ENCODE measurements at regions not wholly inside any gene's neighbourhood (a gene's known extent, or its start where the extent isn't known, plus 50 kb on each side); places are given as distances from the start of the nearest gene placed in this dataset.

DNA sequence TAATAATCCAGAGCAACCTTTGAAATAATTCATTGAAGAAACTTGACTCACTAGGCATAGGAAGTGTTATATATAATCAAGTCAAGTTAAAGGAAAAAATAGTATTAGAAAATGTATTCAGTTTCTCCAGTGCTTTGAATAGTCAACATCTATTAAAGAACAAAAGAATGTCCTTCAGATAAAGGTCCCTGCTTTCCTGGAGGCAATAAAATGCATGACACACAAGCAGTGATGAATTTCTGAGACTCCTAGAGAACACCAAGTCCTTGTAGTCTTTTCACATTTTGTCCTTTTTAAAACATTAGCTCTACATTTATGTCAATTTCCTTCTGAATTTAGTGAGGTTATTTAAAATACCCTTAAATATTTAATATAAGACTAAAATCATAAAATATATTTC is 695.5 kb downstream of the EPHA3 start:
- TF ChIP-seq, protein P1, sequence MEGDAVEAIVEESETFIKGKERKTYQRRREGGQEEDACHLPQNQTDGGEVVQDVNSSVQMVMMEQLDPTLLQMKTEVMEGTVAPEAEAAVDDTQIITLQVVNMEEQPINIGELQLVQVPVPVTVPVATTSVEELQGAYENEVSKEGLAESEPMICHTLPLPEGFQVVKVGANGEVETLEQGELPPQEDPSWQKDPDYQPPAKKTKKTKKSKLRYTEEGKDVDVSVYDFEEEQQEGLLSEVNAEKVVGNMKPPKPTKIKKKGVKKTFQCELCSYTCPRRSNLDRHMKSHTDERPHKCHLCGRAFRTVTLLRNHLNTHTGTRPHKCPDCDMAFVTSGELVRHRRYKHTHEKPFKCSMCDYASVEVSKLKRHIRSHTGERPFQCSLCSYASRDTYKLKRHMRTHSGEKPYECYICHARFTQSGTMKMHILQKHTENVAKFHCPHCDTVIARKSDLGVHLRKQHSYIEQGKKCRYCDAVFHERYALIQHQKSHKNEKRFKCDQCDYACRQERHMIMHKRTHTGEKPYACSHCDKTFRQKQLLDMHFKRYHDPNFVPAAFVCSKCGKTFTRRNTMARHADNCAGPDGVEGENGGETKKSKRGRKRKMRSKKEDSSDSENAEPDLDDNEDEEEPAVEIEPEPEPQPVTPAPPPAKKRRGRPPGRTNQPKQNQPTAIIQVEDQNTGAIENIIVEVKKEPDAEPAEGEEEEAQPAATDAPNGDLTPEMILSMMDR (IDR thresholded peaks at IDR 0.05) = no peak
- no peak for TF ChIP-seq POLR2A (IDR thresholded peaks at IDR 0.05)
